ENCODE measurements at regions not wholly inside any gene's neighbourhood (a gene's known extent, or its start where the extent isn't known, plus 50 kb on each side); places are given as distances from the start of the nearest gene placed in this dataset.

DNA sequence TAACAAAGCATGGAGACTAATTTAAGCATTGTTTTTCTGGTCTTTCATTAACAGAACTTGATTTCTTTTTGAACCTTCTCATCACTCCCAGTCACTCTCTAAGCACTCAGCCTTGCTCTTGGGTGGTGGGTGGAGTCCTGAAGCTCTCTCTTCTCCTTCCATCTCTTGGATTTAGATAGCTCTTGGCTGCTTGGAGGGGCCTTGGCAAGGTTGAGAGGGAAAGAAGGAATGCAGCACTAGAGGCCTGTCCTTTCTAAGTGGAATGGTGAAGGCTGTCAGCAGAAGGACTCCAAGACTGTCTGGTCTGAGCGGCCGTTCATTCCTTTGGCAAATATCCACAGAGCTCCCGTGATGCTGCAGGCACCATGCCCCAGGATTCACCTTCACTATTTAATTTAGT, 168.6 kb upstream of the E2F8 start:
- TF ChIP-seq, protein P1, sequence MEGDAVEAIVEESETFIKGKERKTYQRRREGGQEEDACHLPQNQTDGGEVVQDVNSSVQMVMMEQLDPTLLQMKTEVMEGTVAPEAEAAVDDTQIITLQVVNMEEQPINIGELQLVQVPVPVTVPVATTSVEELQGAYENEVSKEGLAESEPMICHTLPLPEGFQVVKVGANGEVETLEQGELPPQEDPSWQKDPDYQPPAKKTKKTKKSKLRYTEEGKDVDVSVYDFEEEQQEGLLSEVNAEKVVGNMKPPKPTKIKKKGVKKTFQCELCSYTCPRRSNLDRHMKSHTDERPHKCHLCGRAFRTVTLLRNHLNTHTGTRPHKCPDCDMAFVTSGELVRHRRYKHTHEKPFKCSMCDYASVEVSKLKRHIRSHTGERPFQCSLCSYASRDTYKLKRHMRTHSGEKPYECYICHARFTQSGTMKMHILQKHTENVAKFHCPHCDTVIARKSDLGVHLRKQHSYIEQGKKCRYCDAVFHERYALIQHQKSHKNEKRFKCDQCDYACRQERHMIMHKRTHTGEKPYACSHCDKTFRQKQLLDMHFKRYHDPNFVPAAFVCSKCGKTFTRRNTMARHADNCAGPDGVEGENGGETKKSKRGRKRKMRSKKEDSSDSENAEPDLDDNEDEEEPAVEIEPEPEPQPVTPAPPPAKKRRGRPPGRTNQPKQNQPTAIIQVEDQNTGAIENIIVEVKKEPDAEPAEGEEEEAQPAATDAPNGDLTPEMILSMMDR (IDR thresholded peaks at IDR 0.05), result no peak
- TF ChIP-seq POLR2A (IDR thresholded peaks at IDR 0.05), result no peak
- TF ChIP-seq EP300 (IDR thresholded peaks at IDR 0.05), result no peak

Data from gastroesophageal sphincter (tissue), 3 donors.